ENCODE measurements at regions not wholly inside any gene's neighbourhood (a gene's known extent, or its start where the extent isn't known, plus 50 kb on each side); places are given as distances from the start of the nearest gene placed in this dataset.
"Not testable (repeated sequence)": the region's sequence is repeated elsewhere in the genome, so short reads cannot be mapped to it uniquely, and the experiment has no call there.

GRCh38 chr11:110358336-110358735, 61.9 kb upstream of the RDX start:
- Histone ChIP-seq H3K4me3 (no peak overlapping the region), H3K9me3 (ENCODE audit: low read depth) (no peaks in the 10 kb centered on the region), H3K4me1 (ENCODE audit: low read depth) (peaks cover 8% of the 10 kb centered on the region), H3K27ac (no peak overlapping the region), H3K27me3 (no peaks in the 10 kb centered on the region), H3K36me3 (no peaks in the 10 kb centered on the region)
- DNase-seq (ENCODE audit: low read depth in 1 of 2, low spot score in 1 of 2) = no peak
- TF ChIP-seq CTCF (IDR thresholded peaks at IDR 0.05; ENCODE audit: low read depth, low read length) = no peak

DNA sequence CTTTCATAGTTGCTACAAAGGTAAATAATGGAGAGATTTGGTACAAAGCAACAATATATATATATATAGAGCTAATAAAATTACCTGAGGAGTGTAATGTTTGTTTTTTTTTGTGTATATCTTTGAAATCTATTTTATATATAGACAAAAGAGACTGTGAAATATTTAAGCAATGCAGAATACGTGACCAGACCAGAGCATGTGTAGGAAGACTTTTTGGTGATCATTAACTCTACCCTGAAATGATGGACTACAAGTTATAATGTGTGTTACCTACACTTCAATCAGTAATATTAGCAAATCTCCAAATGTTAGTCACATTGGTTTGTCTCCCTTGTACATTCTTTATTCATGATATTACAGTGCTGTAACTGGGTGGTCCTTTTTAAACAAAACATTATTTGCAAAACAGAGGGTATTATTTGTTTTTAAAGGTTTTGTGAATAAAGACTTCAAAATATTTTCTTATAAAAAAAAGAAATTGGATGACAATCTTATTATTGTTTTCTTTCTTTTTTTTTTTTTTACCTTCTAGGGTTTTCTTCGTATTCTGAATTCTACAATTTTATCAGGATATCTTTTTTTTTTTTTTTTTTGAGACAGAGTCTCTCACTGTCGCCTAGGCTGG, 64.5 kb upstream of the RDX start:
- DNase-seq (ENCODE audit: low read depth in 1 of 2, low spot score in 1 of 2); H3K9me3 ChIP-seq (ENCODE audit: low read depth); H3K27me3 ChIP-seq; H3K36me3 ChIP-seq; H3K4me3 ChIP-seq; H3K4me1 ChIP-seq (ENCODE audit: low read depth); H3K27ac ChIP-seq: not testable (repeated sequence)

- no peak overlapping the region for H3K4me3 ChIP-seq
- DNase-seq (ENCODE audit: low read depth in 1 of 2, low spot score in 1 of 2) = peak; percentile 28 to 30
- no peaks in the 10 kb centered on the region for H3K9me3 ChIP-seq (ENCODE audit: low read depth)
- no peaks in the 10 kb centered on the region for H3K27me3 ChIP-seq
- H3K27ac ChIP-seq = peak overlapping the region; percentile 79
- H3K4me1 ChIP-seq (ENCODE audit: low read depth) = peaks cover 18% of the 10 kb centered on the region
- no peaks in the 10 kb centered on the region for H3K36me3 ChIP-seq
- no peak for TF ChIP-seq CTCF (IDR thresholded peaks at IDR 0.05; ENCODE audit: low read depth, low read length)
Measured at GRCh38 chr11:110362971-110363509, 66.6 kb upstream of the RDX start.

- H3K36me3 ChIP-seq = no peaks in the 10 kb centered on the region
- peak overlapping the region; percentile 83 for H3K27ac ChIP-seq
- peak; percentile 58 to 67 for DNase-seq (ENCODE audit: low read depth in 1 of 2, low spot score in 1 of 2)
- H3K9me3 ChIP-seq (ENCODE audit: low read depth) = no peaks in the 10 kb centered on the region
- H3K4me3 ChIP-seq = no peak overlapping the region
- H3K27me3 ChIP-seq = no peaks in the 10 kb centered on the region
- no peak for TF ChIP-seq CTCF (IDR thresholded peaks at IDR 0.05; ENCODE audit: low read depth, low read length)
- peaks cover 18% of the 10 kb centered on the region for H3K4me1 ChIP-seq (ENCODE audit: low read depth)
Measured at GRCh38 chr11:110366291-110366690, 63.5 kb upstream of the FDX1 start.

GRCh38 chr11:110367571-110367970, 62.2 kb upstream of the FDX1 start:
- peak overlapping the region; percentile 83 for H3K27ac ChIP-seq
- no peaks in the 10 kb centered on the region for H3K9me3 ChIP-seq (ENCODE audit: low read depth)
- peak in 1 of 2 donors; percentile 21 for DNase-seq (ENCODE audit: low read depth in 1 of 2, low spot score in 1 of 2)
- H3K4me3 ChIP-seq = no peak overlapping the region
- no peaks in the 10 kb centered on the region for H3K36me3 ChIP-seq
- H3K27me3 ChIP-seq = no peaks in the 10 kb centered on the region
- peak; percentile 11 for TF ChIP-seq CTCF (IDR thresholded peaks at IDR 0.05; ENCODE audit: low read depth, low read length)
- H3K4me1 ChIP-seq (ENCODE audit: low read depth) = peaks cover 16% of the 10 kb centered on the region

GRCh38 chr11:110371084-110371483, 58.7 kb upstream of the FDX1 start:
- peaks cover 10% of the 10 kb centered on the region for H3K4me1 ChIP-seq (ENCODE audit: low read depth)
- no peak for DNase-seq (ENCODE audit: low read depth in 1 of 2, low spot score in 1 of 2)
- H3K9me3 ChIP-seq (ENCODE audit: low read depth) = no peaks in the 10 kb centered on the region
- no peak overlapping the region for H3K4me3 ChIP-seq
- no peaks in the 10 kb centered on the region for H3K36me3 ChIP-seq
- H3K27ac ChIP-seq = no peak overlapping the region
- H3K27me3 ChIP-seq = no peaks in the 10 kb centered on the region
- TF ChIP-seq CTCF (IDR thresholded peaks at IDR 0.05; ENCODE audit: low read depth, low read length) = no peak
